K562 (cell line): ENCODE measurements at regions not wholly inside any gene's neighbourhood (a gene's known extent, or its start where the extent isn't known, plus 50 kb on each side); places are given as distances from the start of the nearest gene placed in this dataset.

Experiments
- ATAC-seq: fragments of 200-7000 bp; cut with Tn5 transposase; 3 replicates; pipeline ENCODE4 v1.9.1; 2020; ENCODE audit warnings: moderate library complexity
- BruUV-seq: library from RNA; stranded (reverse); fragments of 400-500 nt; replicated peaks from 2 replicates; lab custom pipeline; 2021; lab: Mats Ljungman, UMichigan
- CTCF ChIA-PET: fragments of 300-600 bp; formaldehyde crosslinking; extraction: SDS; loops from one replicate; lab custom pipeline; 2021; ENCODE audit warnings: low intra/inter-chr PET ratio; lab: Yijun Ruan, JAX
- POLR2A ChIA-PET: fragments of 300-600, 350-650 bp; sonication (Branson Sonifier 250); formaldehyde crosslinking; extraction: SDS; loops from one replicate; lab custom pipeline; 2021; ENCODE audit warnings: antibody characterized with exemption, inconsistent platforms; lab: Yijun Ruan, JAX
- DNase-seq, 4 experiments: peaks; one replicate each; pipeline versions ENCODE4 v3.0.0 to v3.0.0-alpha.2; 2011 to 2018; ENCODE audit warnings: low spot score in 3 of 4, mixed read lengths in 3 of 4; ENCODE audit errors: extremely low read depth in 1 of 4
- FAIRE-seq: peaks from 2 replicates; lab custom pipeline; 2011; peaks lifted over from hg19 to GRCh38; lab: Jason Lieb, UNC
- H2AFZ ChIP-seq: 2 replicates; pipeline ENCODE4 v1.6.0; 2011; ENCODE audit warnings: low read depth, low read length, control low read depth, inconsistent platforms
- H3K27ac ChIP-seq: fragments of 200-600 bp; 3 replicates; pipeline ENCODE4 v1.8.0; 2011; ENCODE audit warnings: low read depth, mild to moderate bottlenecking, control low read depth, inconsistent platforms, low read length, moderate library complexity, mixed read lengths; ENCODE audit errors: extremely low read depth
- H3K27me3 ChIP-seq, 2 experiments: fragments of 300-600 bp in 1 of 2; 2 replicates in 1 of 2; 3 replicates in 1 of 2; pipeline versions ENCODE4 v1.6.0 to v1.8.0; 2011; ENCODE audit warnings: inconsistent platforms in 2 of 2, low read length in 2 of 2, mild to moderate bottlenecking in 1 of 2, mixed read lengths in 1 of 2, moderate library complexity in 1 of 2; ENCODE audit not compliant: control insufficient read depth in 2 of 2, insufficient read depth in 2 of 2
- H3K36me3 ChIP-seq: fragments of 300-600 bp; 3 replicates; pipeline ENCODE4 v1.8.0; 2011; ENCODE audit warnings: mild to moderate bottlenecking, low read length, inconsistent platforms; ENCODE audit not compliant: control insufficient read depth, insufficient read depth
- H3K4me1 ChIP-seq, 2 experiments: fragments of 200-600 bp in 1 of 2; replicated peaks in 1 of 2; 2 replicates in 1 of 2; 3 replicates in 1 of 2; pipeline versions ENCODE4 v1.5.1 to v1.8.0; 2011; ENCODE audit warnings: inconsistent platforms in 2 of 2, low read length in 2 of 2, mild to moderate bottlenecking in 1 of 2, mixed read lengths in 1 of 2, moderate library complexity in 1 of 2; ENCODE audit not compliant: control insufficient read depth in 2 of 2, insufficient read depth in 2 of 2
- H3K4me2 ChIP-seq: 2 replicates; pipeline ENCODE4 v1.6.1; 2011; ENCODE audit warnings: low read length, control low read depth, inconsistent platforms, mixed read lengths; ENCODE audit not compliant: insufficient read depth
- H3K4me3 ChIP-seq: fragments of 200-600 bp; sonication (generic), shearing (Covaris generic); 2 replicates; pipeline ENCODE4 v1.5.1; 2016; ENCODE audit warnings: control low read depth, inconsistent platforms
- H3K79me2 ChIP-seq: fragments of 200-600 bp; 3 replicates; pipeline ENCODE4 v1.8.0; 2011; ENCODE audit warnings: low read length, inconsistent platforms; ENCODE audit not compliant: control insufficient read depth, insufficient read depth
- H3K9ac ChIP-seq, 2 experiments: 2 replicates each; pipeline versions ENCODE4 v1.6.0 to v1.6.1; 2011; ENCODE audit warnings: low read depth in 2 of 2, low read length in 2 of 2, control low read depth in 1 of 2, inconsistent platforms in 1 of 2, mild to moderate bottlenecking in 1 of 2, mixed read lengths in 1 of 2; ENCODE audit not compliant: insufficient read depth in 1 of 2
- H3K9me1 ChIP-seq: one replicate; pipeline ENCODE4 v1.6.0; 2011; ENCODE audit warnings: inconsistent platforms, mild to moderate bottlenecking, low read length, moderate library complexity; ENCODE audit not compliant: control insufficient read depth, insufficient read depth
- H3K9me3 ChIP-seq: replicated peaks from 2 replicates; pipeline ENCODE4 v1.5.1; 2011; ENCODE audit warnings: low read depth, low read length, inconsistent platforms; ENCODE audit not compliant: control insufficient read depth, insufficient read depth
- H4K20me1 ChIP-seq: replicated peaks from 2 replicates; pipeline ENCODE4 v1.6.1; 2011; ENCODE audit warnings: low read length, inconsistent platforms, mixed read lengths; ENCODE audit not compliant: control insufficient read depth, insufficient read depth
- FOXK1 ChIP-seq: sonication (generic); formaldehyde crosslinking; IDR thresholded peaks from 2 replicates; pipeline ENCODE4 v1.8.0; 2022; ENCODE audit warnings: missing genetic modification reagents, mild to moderate bottlenecking, borderline replicate concordance
- KDM4B ChIP-seq, 2 experiments: fragments of 450-650 bp in 1 of 2; sonication (generic) in 1 of 2; IDR thresholded peaks; 2 replicates each; pipeline ENCODE4 v1.6.1; 2016 to 2017; ENCODE audit warnings: borderline replicate concordance in 2 of 2, antibody characterized with exemption in 1 of 2, low read depth in 1 of 2, mild to moderate bottlenecking in 1 of 2
- ZNF124 ChIP-seq: sonication (generic); formaldehyde crosslinking; IDR thresholded peaks from 2 replicates; pipeline ENCODE4 v1.8.1; 2022; ENCODE audit warnings: missing genetic modification reagents
- ZNF324 ChIP-seq: fragments of 250-450 bp; sonication (Bioruptor Pico); IDR thresholded peaks from 2 replicates; pipeline ENCODE4 v1.4.0; 2020; ENCODE audit warnings: mild to moderate bottlenecking
- ZNF561 ChIP-seq: fragments of 450-650 bp; formaldehyde crosslinking; conservative IDR thresholded peaks from 2 replicates; pipeline ENCODE4 v1.4.0; 2020; ENCODE audit warnings: mild to moderate bottlenecking, moderate library complexity
- WGBS: fragments of 100-300 bp; shearing (Covaris generic); methylation state at CpG from one replicate; pipeline ENCODE4 v1.1.6; 2016; ENCODE audit warnings: low coverage, mixed read lengths; ENCODE audit not compliant: insufficient coverage; ENCODE audit errors: missing lambda C conversion rate; 5-methylcytosine and 5-hydroxymethylcytosine counted together
- in situ Hi-C: fragments of 300-500 bp; cut with MboI; formaldehyde crosslinking; loops from 4 replicates; pipeline ENCODE4 v1.15.0; 2018; ENCODE audit warnings: inconsistent platforms, mixed read lengths
- intact Hi-C: fragments of 100-400 bp; cut with micrococcal nuclease; formaldehyde crosslinking; loops from 2 replicates; pipeline ENCODE4 v1.14.2; 2022
- TF ChIP-seq, protein P1 (sequence below): sonication (generic); formaldehyde crosslinking; IDR thresholded peaks from 2 replicates; pipeline ENCODE4 v1.8.0; 2022; ENCODE audit warnings: mild to moderate bottlenecking, missing genetic modification reagents
- TF ChIP-seq, protein P2 (sequence below), 2 experiments: fragments of 450-650 bp; IDR thresholded peaks; 2 replicates each; pipeline ENCODE4 v1.6.1; 2016
- TF ChIP-seq, protein P3 (sequence below): sonication (generic); formaldehyde crosslinking; IDR thresholded peaks from 2 replicates; pipeline ENCODE4 v1.8.0; 2022; ENCODE audit warnings: missing genetic modification reagents, mild to moderate bottlenecking, borderline replicate concordance
- TF ChIP-seq, protein P4 (sequence below), 3 experiments: IDR thresholded peaks in 2 of 3; conservative IDR thresholded peaks in 1 of 3; 2 replicates each; pipeline ENCODE4 v1.5.1; 2011 to 2012; ENCODE audit warnings: low read length in 3 of 3, mild to moderate bottlenecking in 3 of 3, control low read depth in 2 of 3, improper control_type of control experiment in 1 of 3, inconsistent platforms in 1 of 3, low read depth in 1 of 3, mixed read lengths in 1 of 3, moderate library complexity in 1 of 3; ENCODE audit not compliant: insufficient read depth in 2 of 3

DNA sequence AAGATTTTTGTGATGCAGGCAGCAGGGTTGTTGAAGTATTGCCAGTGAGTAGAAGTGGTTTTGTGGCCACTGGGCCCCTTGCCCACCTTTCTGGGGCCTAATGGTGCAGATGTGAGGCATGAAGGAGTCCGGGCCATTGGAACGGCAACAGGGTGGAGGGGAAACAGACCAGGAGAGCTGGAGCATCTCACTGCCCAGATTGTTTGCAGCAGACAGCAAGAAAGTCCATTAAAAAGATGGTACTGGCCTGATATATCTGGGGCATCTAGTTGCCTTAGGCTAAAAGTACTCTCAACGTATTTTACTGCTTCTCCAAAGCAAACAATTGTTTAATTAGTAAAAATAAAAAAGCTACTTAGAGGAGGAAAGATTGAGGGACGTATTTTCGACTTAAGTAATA lies 298.4 kb downstream of the SATB1 start:
- Histone ChIP-seq H3K9me3 (no peaks in the 10 kb centered on the region), H3K27me3 (no peaks in the 10 kb centered on the region), H3K27ac (no peak overlapping the region), H3K4me1 (no peaks in the 10 kb centered on the region), H3K79me2 (no peaks in the 10 kb centered on the region), H3K4me3 (no peak overlapping the region), H3K36me3 (no peaks in the 10 kb centered on the region), H2AFZ (no peak overlapping the region), H4K20me1 (no peaks in the 10 kb centered on the region), H3K9me1 (no peaks in the 10 kb centered on the region)
- FAIRE-seq (no peak), ATAC-seq (no peak), DNase-seq (no peak)
- ChIA-PET POLR2A (interaction anchor here (0.8 kb wide), 1 partner anchor 22 kb away, joined by 3 read pairs; no protein-coding TSS in a partner anchor), CTCF (no interaction called here)
- intact Hi-C loops (no loop called here), in situ Hi-C loops (no loop called here)
- BruUV-seq: no TSS peak
- 0% methylated on average over 5 of the region's 5 CpGs for WGBS
- TF ChIP-seq ZNF124 (CRISPR knock-in tag) (no peak), ZNF324 (CRISPR knock-in tag) (no peak), ZNF561 (CRISPR knock-in tag) (no peak), FOXK1 (CRISPR knock-in tag) (no peak), KDM4B (IDR thresholded peaks at IDR 0.05; ENCODE audit: borderline replicate concordance in 2 of 2, low read depth in 1 of 2) (no peak)
- TF ChIP-seq, protein P1, sequence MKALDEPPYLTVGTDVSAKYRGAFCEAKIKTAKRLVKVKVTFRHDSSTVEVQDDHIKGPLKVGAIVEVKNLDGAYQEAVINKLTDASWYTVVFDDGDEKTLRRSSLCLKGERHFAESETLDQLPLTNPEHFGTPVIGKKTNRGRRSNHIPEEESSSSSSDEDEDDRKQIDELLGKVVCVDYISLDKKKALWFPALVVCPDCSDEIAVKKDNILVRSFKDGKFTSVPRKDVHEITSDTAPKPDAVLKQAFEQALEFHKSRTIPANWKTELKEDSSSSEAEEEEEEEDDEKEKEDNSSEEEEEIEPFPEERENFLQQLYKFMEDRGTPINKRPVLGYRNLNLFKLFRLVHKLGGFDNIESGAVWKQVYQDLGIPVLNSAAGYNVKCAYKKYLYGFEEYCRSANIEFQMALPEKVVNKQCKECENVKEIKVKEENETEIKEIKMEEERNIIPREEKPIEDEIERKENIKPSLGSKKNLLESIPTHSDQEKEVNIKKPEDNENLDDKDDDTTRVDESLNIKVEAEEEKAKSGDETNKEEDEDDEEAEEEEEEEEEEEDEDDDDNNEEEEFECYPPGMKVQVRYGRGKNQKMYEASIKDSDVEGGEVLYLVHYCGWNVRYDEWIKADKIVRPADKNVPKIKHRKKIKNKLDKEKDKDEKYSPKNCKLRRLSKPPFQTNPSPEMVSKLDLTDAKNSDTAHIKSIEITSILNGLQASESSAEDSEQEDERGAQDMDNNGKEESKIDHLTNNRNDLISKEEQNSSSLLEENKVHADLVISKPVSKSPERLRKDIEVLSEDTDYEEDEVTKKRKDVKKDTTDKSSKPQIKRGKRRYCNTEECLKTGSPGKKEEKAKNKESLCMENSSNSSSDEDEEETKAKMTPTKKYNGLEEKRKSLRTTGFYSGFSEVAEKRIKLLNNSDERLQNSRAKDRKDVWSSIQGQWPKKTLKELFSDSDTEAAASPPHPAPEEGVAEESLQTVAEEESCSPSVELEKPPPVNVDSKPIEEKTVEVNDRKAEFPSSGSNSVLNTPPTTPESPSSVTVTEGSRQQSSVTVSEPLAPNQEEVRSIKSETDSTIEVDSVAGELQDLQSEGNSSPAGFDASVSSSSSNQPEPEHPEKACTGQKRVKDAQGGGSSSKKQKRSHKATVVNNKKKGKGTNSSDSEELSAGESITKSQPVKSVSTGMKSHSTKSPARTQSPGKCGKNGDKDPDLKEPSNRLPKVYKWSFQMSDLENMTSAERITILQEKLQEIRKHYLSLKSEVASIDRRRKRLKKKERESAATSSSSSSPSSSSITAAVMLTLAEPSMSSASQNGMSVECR (CRISPR knock-in tag): no peak
- TF ChIP-seq, protein P2, sequence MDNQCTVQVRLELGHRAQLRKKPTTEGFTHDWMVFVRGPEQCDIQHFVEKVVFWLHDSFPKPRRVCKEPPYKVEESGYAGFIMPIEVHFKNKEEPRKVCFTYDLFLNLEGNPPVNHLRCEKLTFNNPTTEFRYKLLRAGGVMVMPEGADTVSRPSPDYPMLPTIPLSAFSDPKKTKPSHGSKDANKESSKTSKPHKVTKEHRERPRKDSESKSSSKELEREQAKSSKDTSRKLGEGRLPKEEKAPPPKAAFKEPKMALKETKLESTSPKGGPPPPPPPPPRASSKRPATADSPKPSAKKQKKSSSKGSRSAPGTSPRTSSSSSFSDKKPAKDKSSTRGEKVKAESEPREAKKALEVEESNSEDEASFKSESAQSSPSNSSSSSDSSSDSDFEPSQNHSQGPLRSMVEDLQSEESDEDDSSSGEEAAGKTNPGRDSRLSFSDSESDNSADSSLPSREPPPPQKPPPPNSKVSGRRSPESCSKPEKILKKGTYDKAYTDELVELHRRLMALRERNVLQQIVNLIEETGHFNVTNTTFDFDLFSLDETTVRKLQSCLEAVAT (IDR thresholded peaks at IDR 0.05): no peak
- TF ChIP-seq, protein P3, sequence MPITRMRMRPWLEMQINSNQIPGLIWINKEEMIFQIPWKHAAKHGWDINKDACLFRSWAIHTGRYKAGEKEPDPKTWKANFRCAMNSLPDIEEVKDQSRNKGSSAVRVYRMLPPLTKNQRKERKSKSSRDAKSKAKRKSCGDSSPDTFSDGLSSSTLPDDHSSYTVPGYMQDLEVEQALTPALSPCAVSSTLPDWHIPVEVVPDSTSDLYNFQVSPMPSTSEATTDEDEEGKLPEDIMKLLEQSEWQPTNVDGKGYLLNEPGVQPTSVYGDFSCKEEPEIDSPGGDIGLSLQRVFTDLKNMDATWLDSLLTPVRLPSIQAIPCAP (CRISPR knock-in tag): no peak
- TF ChIP-seq, protein P4, sequence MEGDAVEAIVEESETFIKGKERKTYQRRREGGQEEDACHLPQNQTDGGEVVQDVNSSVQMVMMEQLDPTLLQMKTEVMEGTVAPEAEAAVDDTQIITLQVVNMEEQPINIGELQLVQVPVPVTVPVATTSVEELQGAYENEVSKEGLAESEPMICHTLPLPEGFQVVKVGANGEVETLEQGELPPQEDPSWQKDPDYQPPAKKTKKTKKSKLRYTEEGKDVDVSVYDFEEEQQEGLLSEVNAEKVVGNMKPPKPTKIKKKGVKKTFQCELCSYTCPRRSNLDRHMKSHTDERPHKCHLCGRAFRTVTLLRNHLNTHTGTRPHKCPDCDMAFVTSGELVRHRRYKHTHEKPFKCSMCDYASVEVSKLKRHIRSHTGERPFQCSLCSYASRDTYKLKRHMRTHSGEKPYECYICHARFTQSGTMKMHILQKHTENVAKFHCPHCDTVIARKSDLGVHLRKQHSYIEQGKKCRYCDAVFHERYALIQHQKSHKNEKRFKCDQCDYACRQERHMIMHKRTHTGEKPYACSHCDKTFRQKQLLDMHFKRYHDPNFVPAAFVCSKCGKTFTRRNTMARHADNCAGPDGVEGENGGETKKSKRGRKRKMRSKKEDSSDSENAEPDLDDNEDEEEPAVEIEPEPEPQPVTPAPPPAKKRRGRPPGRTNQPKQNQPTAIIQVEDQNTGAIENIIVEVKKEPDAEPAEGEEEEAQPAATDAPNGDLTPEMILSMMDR (IDR thresholded peaks at IDR 0.05 in 2 of 3, conservative IDR thresholded peaks at IDR 0.05 in 1 of 3; ENCODE audit: insufficient read depth in 2 of 3, low read depth in 1 of 3, low read length in 3 of 3): no peak
- TF ChIP-seq, all 486 proteins: peak for 0
- Histone ChIP-seq H3K9ac (no peak overlapping the region), H3K4me2 (no peak overlapping the region)
